K562 (cell line): ENCODE measurements at regions not wholly inside any gene's neighbourhood (a gene's known extent, or its start where the extent isn't known, plus 50 kb on each side); places are given as distances from the start of the nearest gene placed in this dataset.

Source experiments
- ATAC-seq: fragments of 200-7000 bp; cut with Tn5 transposase; 3 replicates; pipeline ENCODE4 v1.9.1; 2020; ENCODE audit warnings: moderate library complexity
- BruUV-seq: library from RNA; stranded (reverse); fragments of 400-500 nt; replicated peaks from 2 replicates; lab custom pipeline; 2021; lab: Mats Ljungman, UMichigan
- CTCF ChIA-PET: fragments of 300-600 bp; formaldehyde crosslinking; extraction: SDS; loops from one replicate; lab custom pipeline; 2021; ENCODE audit warnings: low intra/inter-chr PET ratio; lab: Yijun Ruan, JAX
- POLR2A ChIA-PET: fragments of 300-600, 350-650 bp; sonication (Branson Sonifier 250); formaldehyde crosslinking; extraction: SDS; loops from one replicate; lab custom pipeline; 2021; ENCODE audit warnings: antibody characterized with exemption, inconsistent platforms; lab: Yijun Ruan, JAX
- DNase-seq, 4 experiments: peaks; one replicate each; pipeline versions ENCODE4 v3.0.0 to v3.0.0-alpha.2; 2011 to 2018; ENCODE audit warnings: low spot score in 3 of 4, mixed read lengths in 3 of 4; ENCODE audit errors: extremely low read depth in 1 of 4
- FAIRE-seq: peaks from 2 replicates; lab custom pipeline; 2011; peaks lifted over from hg19 to GRCh38; lab: Jason Lieb, UNC
- H2AFZ ChIP-seq: 2 replicates; pipeline ENCODE4 v1.6.0; 2011; ENCODE audit warnings: low read depth, low read length, control low read depth, inconsistent platforms
- H3K27ac ChIP-seq: fragments of 200-600 bp; 3 replicates; pipeline ENCODE4 v1.8.0; 2011; ENCODE audit warnings: low read depth, mild to moderate bottlenecking, control low read depth, inconsistent platforms, low read length, moderate library complexity, mixed read lengths; ENCODE audit errors: extremely low read depth
- H3K27me3 ChIP-seq, 2 experiments: fragments of 300-600 bp in 1 of 2; 2 replicates in 1 of 2; 3 replicates in 1 of 2; pipeline versions ENCODE4 v1.6.0 to v1.8.0; 2011; ENCODE audit warnings: inconsistent platforms in 2 of 2, low read length in 2 of 2, mild to moderate bottlenecking in 1 of 2, mixed read lengths in 1 of 2, moderate library complexity in 1 of 2; ENCODE audit not compliant: control insufficient read depth in 2 of 2, insufficient read depth in 2 of 2
- H3K36me3 ChIP-seq: fragments of 300-600 bp; 3 replicates; pipeline ENCODE4 v1.8.0; 2011; ENCODE audit warnings: mild to moderate bottlenecking, low read length, inconsistent platforms; ENCODE audit not compliant: control insufficient read depth, insufficient read depth
- H3K4me1 ChIP-seq, 2 experiments: fragments of 200-600 bp in 1 of 2; replicated peaks in 1 of 2; 2 replicates in 1 of 2; 3 replicates in 1 of 2; pipeline versions ENCODE4 v1.5.1 to v1.8.0; 2011; ENCODE audit warnings: inconsistent platforms in 2 of 2, low read length in 2 of 2, mild to moderate bottlenecking in 1 of 2, mixed read lengths in 1 of 2, moderate library complexity in 1 of 2; ENCODE audit not compliant: control insufficient read depth in 2 of 2, insufficient read depth in 2 of 2
- H3K4me2 ChIP-seq: 2 replicates; pipeline ENCODE4 v1.6.1; 2011; ENCODE audit warnings: low read length, control low read depth, inconsistent platforms, mixed read lengths; ENCODE audit not compliant: insufficient read depth
- H3K4me3 ChIP-seq: fragments of 200-600 bp; sonication (generic), shearing (Covaris generic); 2 replicates; pipeline ENCODE4 v1.5.1; 2016; ENCODE audit warnings: control low read depth, inconsistent platforms
- H3K79me2 ChIP-seq: fragments of 200-600 bp; 3 replicates; pipeline ENCODE4 v1.8.0; 2011; ENCODE audit warnings: low read length, inconsistent platforms; ENCODE audit not compliant: control insufficient read depth, insufficient read depth
- H3K9ac ChIP-seq, 2 experiments: 2 replicates each; pipeline versions ENCODE4 v1.6.0 to v1.6.1; 2011; ENCODE audit warnings: low read depth in 2 of 2, low read length in 2 of 2, control low read depth in 1 of 2, inconsistent platforms in 1 of 2, mild to moderate bottlenecking in 1 of 2, mixed read lengths in 1 of 2; ENCODE audit not compliant: insufficient read depth in 1 of 2
- H3K9me1 ChIP-seq: one replicate; pipeline ENCODE4 v1.6.0; 2011; ENCODE audit warnings: inconsistent platforms, mild to moderate bottlenecking, low read length, moderate library complexity; ENCODE audit not compliant: control insufficient read depth, insufficient read depth
- H3K9me3 ChIP-seq: replicated peaks from 2 replicates; pipeline ENCODE4 v1.5.1; 2011; ENCODE audit warnings: low read depth, low read length, inconsistent platforms; ENCODE audit not compliant: control insufficient read depth, insufficient read depth
- H4K20me1 ChIP-seq: replicated peaks from 2 replicates; pipeline ENCODE4 v1.6.1; 2011; ENCODE audit warnings: low read length, inconsistent platforms, mixed read lengths; ENCODE audit not compliant: control insufficient read depth, insufficient read depth
- ATF4 ChIP-seq: fragments of 450-650 bp; formaldehyde crosslinking; IDR thresholded peaks from 2 replicates; pipeline ENCODE4 v1.4.0; 2022; ENCODE audit warnings: mild to moderate bottlenecking, moderate library complexity
- BRD9 ChIP-seq: fragments of 450-650 bp; IDR thresholded peaks from 2 replicates; pipeline ENCODE4 v1.6.1; 2018; ENCODE audit warnings: low read depth; ENCODE audit not compliant: partially characterized antibody
- GTF2A2 ChIP-seq: IDR thresholded peaks from 2 replicates; pipeline ENCODE4 v1.6.1; 2016; ENCODE audit warnings: mild to moderate bottlenecking, missing genetic modification characterization, missing compliant biosample characterization
- HNRNPK ChIP-seq: fragments of 200-400 bp; formaldehyde crosslinking; IDR thresholded peaks from one replicate; pipeline ENCODE4 v1.6.1; 2018; ENCODE audit warnings: mild to moderate bottlenecking, low read depth, low read length; ENCODE audit not compliant: poor library complexity, severe bottlenecking
- MEIS2 ChIP-seq: fragments of 450-650 bp; IDR thresholded peaks from 2 replicates; pipeline ENCODE4 v1.6.1; 2014; ENCODE audit warnings: mild to moderate bottlenecking; ENCODE audit not compliant: partially characterized antibody
- MTF1 ChIP-seq: fragments of 250-450 bp; sonication (Bioruptor Pico); IDR thresholded peaks from 2 replicates; pipeline ENCODE4 v1.9.0; 2021; ENCODE audit warnings: moderate library complexity, mild to moderate bottlenecking, inconsistent platforms, borderline replicate concordance
- MYNN ChIP-seq, 2 experiments: sonication (generic); formaldehyde crosslinking in 1 of 2; IDR thresholded peaks; 2 replicates each; pipeline versions ENCODE4 v1.5.0 to v1.6.1; 2016 to 2020; ENCODE audit warnings: antibody characterized with exemption in 1 of 2, missing genetic modification reagents in 1 of 2
- NBN ChIP-seq: fragments of 450-650 bp; IDR thresholded peaks from 2 replicates; pipeline ENCODE4 v1.6.1; 2016; ENCODE audit warnings: low read depth, mild to moderate bottlenecking
- NFRKB ChIP-seq: fragments of 450-650 bp; IDR thresholded peaks from 2 replicates; pipeline ENCODE4 v1.6.1; 2016; ENCODE audit warnings: low read depth
- TAF9B ChIP-seq: fragments of 450-650 bp; IDR thresholded peaks from 2 replicates; pipeline ENCODE4 v1.6.1; 2018; ENCODE audit warnings: mild to moderate bottlenecking; ENCODE audit not compliant: partially characterized antibody
- ZBED1 ChIP-seq: IDR thresholded peaks from 2 replicates; pipeline ENCODE4 v1.6.1; 2014
- ZC3H4 ChIP-seq: sonication (generic); formaldehyde crosslinking; IDR thresholded peaks from 2 replicates; pipeline ENCODE4 v1.9.0; 2021; ENCODE audit warnings: missing genetic modification reagents, borderline replicate concordance
- ZEB2 ChIP-seq: fragments of 450-650 bp; IDR thresholded peaks from 2 replicates; pipeline ENCODE4 v1.6.1; 2016
- WGBS: fragments of 100-300 bp; shearing (Covaris generic); methylation state at CpG from one replicate; pipeline ENCODE4 v1.1.6; 2016; ENCODE audit warnings: low coverage, mixed read lengths; ENCODE audit not compliant: insufficient coverage; ENCODE audit errors: missing lambda C conversion rate; 5-methylcytosine and 5-hydroxymethylcytosine counted together
- in situ Hi-C: fragments of 300-500 bp; cut with MboI; formaldehyde crosslinking; loops from 4 replicates; pipeline ENCODE4 v1.15.0; 2018; ENCODE audit warnings: inconsistent platforms, mixed read lengths
- intact Hi-C: fragments of 100-400 bp; cut with micrococcal nuclease; formaldehyde crosslinking; loops from 2 replicates; pipeline ENCODE4 v1.14.2; 2022

GRCh38 chr6:23199541-23199940 is 630.2 kb downstream of the HDGFL1 start:
- no peak for FAIRE-seq
- no peaks in the 10 kb centered on the region for H3K4me1 ChIP-seq
- POLR2A ChIA-PET: no interaction called here

More at GRCh38 chr6:23199541-23199940, 630.2 kb downstream of the HDGFL1 start:
- Histone ChIP-seq H2AFZ (no peak overlapping the region), H3K9me1 (no peaks in the 10 kb centered on the region), H3K4me3 (no peak overlapping the region), H3K9ac (no peak overlapping the region), H4K20me1 (no peaks in the 10 kb centered on the region), H3K9me3 (no peaks in the 10 kb centered on the region; the same call in none of the 2 replicates), H3K79me2 (no peaks in the 10 kb centered on the region), H3K4me2 (no peak overlapping the region), H3K27me3 (no peaks in the 10 kb centered on the region), H3K36me3 (no peaks in the 10 kb centered on the region), H3K27ac (no peak overlapping the region)
- WGBS: 0% methylated on average over 4 of the region's 4 CpGs
- ATAC-seq (no peak), DNase-seq (no peak)
- TF ChIP-seq ZBED1: no peak
- TF ChIP-seq ATF4 (CRISPR knock-in tag): no peak
- TF ChIP-seq MTF1 (CRISPR knock-in tag): no peak
- TF ChIP-seq MYNN (IDR thresholded peaks at IDR 0.05): no peak
- TF ChIP-seq MYNN (CRISPR knock-in tag; IDR thresholded peaks at IDR 0.05): no peak
- TF ChIP-seq BRD9: no peak
- no peak for TF ChIP-seq TAF9B
- TF ChIP-seq HNRNPK: no peak
- no peak for TF ChIP-seq NFRKB
- TF ChIP-seq NBN: no peak
- no peak for TF ChIP-seq MEIS2
- no peak for TF ChIP-seq ZEB2
- no peak for TF ChIP-seq ZC3H4 (CRISPR knock-in tag)
- no peak for TF ChIP-seq GTF2A2 (tag)
- in situ Hi-C loops (no loop called here), intact Hi-C loops (no loop called here)
- CTCF ChIA-PET: no interaction called here
- no TSS peak for BruUV-seq
